Keratinocyte (primary cell): ENCODE measurements at regions not wholly inside any gene's neighbourhood (a gene's known extent, or its start where the extent isn't known, plus 50 kb on each side); places are given as distances from the start of the nearest gene placed in this dataset.

Experiments
- DNase-seq: peaks from one replicate; pipeline ENCODE4 v3.0.0-alpha.2; 2011; ENCODE audit warnings: low read depth, missing footprints, low spot score
- FAIRE-seq: peaks from 2 replicates; lab custom pipeline; 2011; peaks lifted over from hg19 to GRCh38; lab: Jason Lieb, UNC
- H2AFZ ChIP-seq: 2 replicates; pipeline ENCODE4 v1.6.0; 2012; ENCODE audit warnings: low read length, control low read depth, inconsistent platforms; ENCODE audit not compliant: control insufficient read depth
- H3K27ac ChIP-seq: 2 replicates; pipeline ENCODE4 v1.5.1; 2011; ENCODE audit warnings: low read length; ENCODE audit not compliant: control insufficient read depth, insufficient read depth
- H3K27me3 ChIP-seq: 3 replicates; pipeline ENCODE4 v1.6.0; 2011; ENCODE audit warnings: low read length; ENCODE audit not compliant: control insufficient read depth, insufficient read depth; ENCODE audit errors: extremely low read depth
- H3K36me3 ChIP-seq, 2 experiments: 2 replicates in 1 of 2; 3 replicates in 1 of 2; pipeline ENCODE4 v1.5.1; 2011; ENCODE audit warnings: low read length in 2 of 2, mild to moderate bottlenecking in 1 of 2; ENCODE audit not compliant: control insufficient read depth in 2 of 2, insufficient read depth in 2 of 2; ENCODE audit errors: extremely low read depth in 1 of 2
- H3K4me1 ChIP-seq: 3 replicates; pipeline ENCODE4 v1.5.1; 2011; ENCODE audit warnings: low read length; ENCODE audit not compliant: control insufficient read depth, insufficient read depth; ENCODE audit errors: extremely low read depth
- H3K4me2 ChIP-seq: 3 replicates; pipeline ENCODE4 v1.6.0; 2011; ENCODE audit warnings: low read depth, low read length; ENCODE audit not compliant: control insufficient read depth, insufficient read depth; ENCODE audit errors: extremely low read depth
- H3K4me3 ChIP-seq, 3 experiments: fragments of 200-600 bp in 1 of 3; sonication (generic) in 1 of 3; 2 replicates in 2 of 3; 3 replicates in 1 of 3; pipeline ENCODE4 v1.5.1; 2011 to 2016; ENCODE audit warnings: low read length in 3 of 3, mild to moderate bottlenecking in 3 of 3, control low read depth in 2 of 3, inconsistent platforms in 1 of 3, low read depth in 1 of 3, mixed read lengths in 1 of 3, mixed run types in 1 of 3, moderate library complexity in 1 of 3; ENCODE audit not compliant: control insufficient read depth in 2 of 3, insufficient read depth in 2 of 3; ENCODE audit errors: extremely low read depth in 1 of 3
- H3K79me2 ChIP-seq: 2 replicates; pipeline ENCODE4 v1.6.0; 2012; ENCODE audit warnings: low read length; ENCODE audit not compliant: control insufficient read depth, insufficient read depth
- H3K9ac ChIP-seq: 3 replicates; pipeline ENCODE4 v1.6.0; 2011; ENCODE audit warnings: low read length; ENCODE audit not compliant: control insufficient read depth, insufficient read depth; ENCODE audit errors: extremely low read depth
- H3K9me1 ChIP-seq: 3 replicates; pipeline ENCODE4 v1.6.0; 2011; ENCODE audit warnings: low read length; ENCODE audit not compliant: control insufficient read depth, insufficient read depth; ENCODE audit errors: extremely low read depth
- H3K9me3 ChIP-seq: 2 replicates; pipeline ENCODE4 v1.5.1; 2012; ENCODE audit warnings: low read depth, low read length; ENCODE audit not compliant: control insufficient read depth
- H4K20me1 ChIP-seq: 3 replicates; pipeline ENCODE4 v1.6.0; 2011; ENCODE audit warnings: low read length; ENCODE audit not compliant: control insufficient read depth, insufficient read depth; ENCODE audit errors: extremely low read depth
- CTCF ChIP-seq, 3 experiments: IDR thresholded peaks in 1 of 3; conservative IDR thresholded peaks in 1 of 3; optimal IDR thresholded peaks in 1 of 3; 2 replicates in 2 of 3; 3 replicates in 1 of 3; pipeline versions ENCODE3 to v1.5.1; 2011; ENCODE audit warnings: low read length in 3 of 3, mild to moderate bottlenecking in 3 of 3, moderate library complexity in 2 of 3, control low read depth in 1 of 3, inconsistent platforms in 1 of 3; ENCODE audit not compliant: insufficient read depth in 2 of 3; ENCODE audit errors: extremely low read depth in 1 of 3
- EZH2 ChIP-seq: IDR thresholded peaks from one replicate; pipeline ENCODE4 v1.6.1; 2012; ENCODE audit warnings: inconsistent platforms, mild to moderate bottlenecking, low read length, moderate library complexity
- dilution Hi-C: fragments of 300-500 bp; cut with MboI; formaldehyde crosslinking; loops from one replicate; pipeline ENCODE4 v1.7.0; 2020; ENCODE audit warnings: low sequenced_read_pairs; ENCODE audit not compliant: extremely low pct_ligation_motif_present

GRCh38 chr16:9406038-9406712 lies 314.7 kb downstream of the HAPSTR1 start:
- H3K9ac ChIP-seq, result no peak overlapping the region
- H3K27me3 ChIP-seq, result no peaks in the 10 kb centered on the region
- no peak overlapping the region for H3K4me3 ChIP-seq
- H3K9me1 ChIP-seq, result no peaks in the 10 kb centered on the region
- no peak overlapping the region for H3K27ac ChIP-seq
- DNase-seq, result no peak
- TF ChIP-seq EZH2, result no peak
- no peak for TF ChIP-seq CTCF (optimal IDR thresholded peaks at IDR 0.05 in 1 of 3, IDR thresholded peaks at IDR 0.05 in 1 of 3, conservative IDR thresholded peaks at IDR 0.05 in 1 of 3; ENCODE audit: extremely low read depth in 1 of 3, insufficient read depth in 2 of 3, low read length in 3 of 3)
- no peaks in the 10 kb centered on the region for H3K4me1 ChIP-seq
- no peak for FAIRE-seq
- H4K20me1 ChIP-seq, result no peaks in the 10 kb centered on the region
- no peaks in the 10 kb centered on the region for H3K79me2 ChIP-seq
- H3K4me2 ChIP-seq, result no peak overlapping the region
- dilution Hi-C loops, result no loop called here
- H3K9me3 ChIP-seq, result peaks cover 8% of the 10 kb centered on the region
- no peaks in the 10 kb centered on the region for H3K36me3 ChIP-seq
- no peak overlapping the region for H2AFZ ChIP-seq

GRCh38 chr16:9407206-9407758 lies 315.8 kb downstream of the HAPSTR1 start:
- TF ChIP-seq CTCF (optimal IDR thresholded peaks at IDR 0.05 in 1 of 3, IDR thresholded peaks at IDR 0.05 in 1 of 3, conservative IDR thresholded peaks at IDR 0.05 in 1 of 3; ENCODE audit: extremely low read depth in 1 of 3, insufficient read depth in 2 of 3, low read length in 3 of 3) (no peak), EZH2 (no peak)
- Histone ChIP-seq H2AFZ (no peak overlapping the region), H3K27me3 (no peaks in the 10 kb centered on the region), H3K4me3 (no peak overlapping the region), H3K9me3 (peaks cover 6% of the 10 kb centered on the region), H3K9ac (no peak overlapping the region), H4K20me1 (no peaks in the 10 kb centered on the region), H3K4me2 (no peak overlapping the region), H3K9me1 (no peaks in the 10 kb centered on the region), H3K4me1 (no peaks in the 10 kb centered on the region), H3K36me3 (no peaks in the 10 kb centered on the region), H3K27ac (no peak overlapping the region), H3K79me2 (no peaks in the 10 kb centered on the region)
- dilution Hi-C loops, result no loop called here
- FAIRE-seq (no peak), DNase-seq (no peak)
